ENCODE measurements at regions not wholly inside any gene's neighbourhood (a gene's known extent, or its start where the extent isn't known, plus 50 kb on each side); places are given as distances from the start of the nearest gene placed in this dataset.

DNA sequence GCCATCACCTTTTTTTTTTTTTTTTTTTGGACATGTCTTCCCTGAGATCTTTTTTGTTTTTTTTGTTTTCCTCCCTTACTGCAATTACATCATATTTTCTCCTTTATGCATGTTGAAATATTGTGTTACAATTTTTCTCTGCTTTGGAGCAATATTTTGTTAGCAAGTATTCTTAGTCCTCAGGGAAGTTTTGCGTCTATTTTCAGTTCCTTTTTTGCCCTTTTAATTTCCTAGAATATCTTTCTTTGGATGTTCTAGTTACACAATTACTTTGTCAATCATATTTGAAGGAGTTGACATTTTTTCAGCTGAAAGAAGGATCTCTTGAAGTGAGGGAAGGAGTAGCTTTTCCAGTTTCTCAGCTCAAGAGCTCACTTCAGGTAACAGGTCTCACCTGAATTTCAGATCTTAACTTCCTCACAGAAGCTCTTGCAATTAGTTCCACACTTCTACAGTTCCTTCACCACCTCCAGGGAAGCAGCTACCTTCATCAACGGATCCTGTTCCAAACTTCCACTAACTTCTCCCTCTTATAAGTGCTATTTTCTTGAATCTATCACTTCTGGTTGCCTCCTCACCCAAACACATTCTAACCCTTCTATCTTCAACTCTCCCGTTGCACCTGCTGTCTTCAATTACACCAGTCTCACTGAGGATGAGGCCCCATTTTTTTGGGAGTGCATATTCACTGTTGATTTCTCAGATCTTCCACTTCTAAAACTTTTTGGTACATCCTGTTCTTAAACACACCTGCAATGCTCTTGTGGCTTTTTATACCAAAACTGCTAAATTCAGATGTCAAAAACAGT lies 57.8 kb upstream of the CPOX start:
- H3K27me3 ChIP-seq (ENCODE audit: insufficient read depth, low read length): no peaks in the 10 kb centered on the region
- no peaks in the 10 kb centered on the region for H3K4me1 ChIP-seq (ENCODE audit: control insufficient read depth in 1 of 2, insufficient read depth in 2 of 2, low read length in 2 of 2)
- H3K18ac ChIP-seq (ENCODE audit: low read length): no peak overlapping the region
- H4K8ac ChIP-seq (ENCODE audit: low read depth, low read length): no peak overlapping the region
- no peak overlapping the region for H3K9ac ChIP-seq (ENCODE audit: low read length)
- no peak overlapping the region for H3K4me2 ChIP-seq (ENCODE audit: low read length)
- no peak overlapping the region for H2AFZ ChIP-seq (ENCODE audit: insufficient read depth, low read length, poor library complexity)
- H4K12ac ChIP-seq (ENCODE audit: low read depth, low read length): no peak overlapping the region
- no peaks in the 10 kb centered on the region for H3K36me3 ChIP-seq (ENCODE audit: control insufficient read depth in 1 of 2, insufficient read depth in 2 of 2, low read length in 2 of 2)
- H3K79me2 ChIP-seq (ENCODE audit: control insufficient read depth, insufficient read depth, low read length, poor library complexity): no peaks in the 10 kb centered on the region
- no peaks in the 10 kb centered on the region for H3K79me1 ChIP-seq (ENCODE audit: low read length)
- H3K4me3 ChIP-seq (ENCODE audit: low read depth, low read length): no peak overlapping the region
- 100% methylated on average over 1 of the region's 3 CpGs for WGBS (ENCODE audit: extremely low coverage, insufficient coverage, insufficient read length)
- H4K91ac ChIP-seq (ENCODE audit: low read depth, low read length): no peak overlapping the region
- no peak overlapping the region for H3K27ac ChIP-seq (ENCODE audit: low read depth, low read length)
- no peak overlapping the region for H3K4ac ChIP-seq (ENCODE audit: low read depth, low read length)
- H3K23ac ChIP-seq (ENCODE audit: low read length): no peak overlapping the region
- no peak overlapping the region for H2BK5ac ChIP-seq (ENCODE audit: low read depth, low read length, poor library complexity)
- H2BK12ac ChIP-seq (ENCODE audit: low read length): no peak overlapping the region
- H2BK120ac ChIP-seq (ENCODE audit: insufficient read depth, low read length, poor library complexity): no peak overlapping the region
- H2AK5ac ChIP-seq (ENCODE audit: low read length): no peak overlapping the region
- no peak overlapping the region for H3K14ac ChIP-seq (ENCODE audit: low read length)
- no peaks in the 10 kb centered on the region for H3K9me3 ChIP-seq (ENCODE audit: insufficient read depth, low read depth, low read length)
- DNase-seq: peak in 1 of 2 donors; percentile 30

GRCh38 chr3:98651780-98652077 lies 58.3 kb upstream of the CPOX start:
- no peak overlapping the region for H2AK5ac ChIP-seq (ENCODE audit: low read length)
- H3K4me2 ChIP-seq (ENCODE audit: low read length): no peak overlapping the region
- H3K4ac ChIP-seq (ENCODE audit: low read depth, low read length): no peak overlapping the region
- H3K27ac ChIP-seq (ENCODE audit: low read depth, low read length): no peak overlapping the region
- no peak overlapping the region for H4K91ac ChIP-seq (ENCODE audit: low read depth, low read length)
- no peak overlapping the region for H2BK5ac ChIP-seq (ENCODE audit: low read depth, low read length, poor library complexity)
- no peaks in the 10 kb centered on the region for H3K36me3 ChIP-seq (ENCODE audit: control insufficient read depth in 1 of 2, insufficient read depth in 2 of 2, low read length in 2 of 2)
- H2BK120ac ChIP-seq (ENCODE audit: insufficient read depth, low read length, poor library complexity): no peak overlapping the region
- no peak overlapping the region for H3K23ac ChIP-seq (ENCODE audit: low read length)
- H2AFZ ChIP-seq (ENCODE audit: insufficient read depth, low read length, poor library complexity): no peak overlapping the region
- no peak overlapping the region for H3K9ac ChIP-seq (ENCODE audit: low read length)
- H3K9me3 ChIP-seq (ENCODE audit: insufficient read depth, low read depth, low read length): no peaks in the 10 kb centered on the region
- DNase-seq: no peak
- no peaks in the 10 kb centered on the region for H3K27me3 ChIP-seq (ENCODE audit: insufficient read depth, low read length)
- H3K4me3 ChIP-seq (ENCODE audit: low read depth, low read length): no peak overlapping the region
- no peak overlapping the region for H3K18ac ChIP-seq (ENCODE audit: low read length)
- H2BK12ac ChIP-seq (ENCODE audit: low read length): no peak overlapping the region
- no peaks in the 10 kb centered on the region for H3K79me1 ChIP-seq (ENCODE audit: low read length)
- H4K8ac ChIP-seq (ENCODE audit: low read depth, low read length): no peak overlapping the region
- H3K4me1 ChIP-seq (ENCODE audit: control insufficient read depth in 1 of 2, insufficient read depth in 2 of 2, low read length in 2 of 2): no peaks in the 10 kb centered on the region
- no peak overlapping the region for H3K14ac ChIP-seq (ENCODE audit: low read length)
- H3K79me2 ChIP-seq (ENCODE audit: control insufficient read depth, insufficient read depth, low read length, poor library complexity): no peaks in the 10 kb centered on the region
- no peak overlapping the region for H4K12ac ChIP-seq (ENCODE audit: low read depth, low read length)

GRCh38 chr3:98655666-98656065 lies 62.3 kb upstream of the CPOX start:
- no peak overlapping the region for H3K23ac ChIP-seq (ENCODE audit: low read length)
- H4K91ac ChIP-seq (ENCODE audit: low read depth, low read length): no peak overlapping the region
- H3K27me3 ChIP-seq (ENCODE audit: insufficient read depth, low read length): no peaks in the 10 kb centered on the region
- H4K8ac ChIP-seq (ENCODE audit: low read depth, low read length): no peak overlapping the region
- H3K36me3 ChIP-seq (ENCODE audit: control insufficient read depth in 1 of 2, insufficient read depth in 2 of 2, low read length in 2 of 2): no peaks in the 10 kb centered on the region
- no peak overlapping the region for H3K9ac ChIP-seq (ENCODE audit: low read length)
- no peak overlapping the region for H4K12ac ChIP-seq (ENCODE audit: low read depth, low read length)
- H2AK5ac ChIP-seq (ENCODE audit: low read length): no peak overlapping the region
- no CpG with 5 or more reads among the region's 3 CpGs for WGBS (ENCODE audit: extremely low coverage, insufficient coverage, insufficient read length)
- H3K18ac ChIP-seq (ENCODE audit: low read length): no peak overlapping the region
- H3K27ac ChIP-seq (ENCODE audit: low read depth, low read length): no peak overlapping the region
- DNase-seq: peak in 1 of 2 donors; percentile 38
- no peaks in the 10 kb centered on the region for H3K79me2 ChIP-seq (ENCODE audit: control insufficient read depth, insufficient read depth, low read length, poor library complexity)
- no peaks in the 10 kb centered on the region for H3K79me1 ChIP-seq (ENCODE audit: low read length)
- H3K4me3 ChIP-seq (ENCODE audit: low read depth, low read length): no peak overlapping the region
- no peak overlapping the region for H2AFZ ChIP-seq (ENCODE audit: insufficient read depth, low read length, poor library complexity)
- no peak overlapping the region for H3K4me2 ChIP-seq (ENCODE audit: low read length)
- no peak overlapping the region for H3K4ac ChIP-seq (ENCODE audit: low read depth, low read length)
- H2BK12ac ChIP-seq (ENCODE audit: low read length): no peak overlapping the region
- H2BK5ac ChIP-seq (ENCODE audit: low read depth, low read length, poor library complexity): no peak overlapping the region
- H3K9me3 ChIP-seq (ENCODE audit: insufficient read depth, low read depth, low read length): no peaks in the 10 kb centered on the region
- no peak overlapping the region for H2BK120ac ChIP-seq (ENCODE audit: insufficient read depth, low read length, poor library complexity)
- H3K4me1 ChIP-seq (ENCODE audit: control insufficient read depth in 1 of 2, insufficient read depth in 2 of 2, low read length in 2 of 2): peaks cover 0 to 3% of the 10 kb centered on the region in 2 experiments
- no peak overlapping the region for H3K14ac ChIP-seq (ENCODE audit: low read length)

- Histone ChIP-seq H3K18ac (ENCODE audit: low read length) (no peak overlapping the region), H3K4me1 (ENCODE audit: control insufficient read depth in 1 of 2, insufficient read depth in 2 of 2, low read length in 2 of 2) (peaks cover 0 to 3% of the 10 kb centered on the region in 2 experiments), H2AFZ (ENCODE audit: insufficient read depth, low read length, poor library complexity) (no peak overlapping the region), H4K12ac (ENCODE audit: low read depth, low read length) (no peak overlapping the region), H2BK5ac (ENCODE audit: low read depth, low read length, poor library complexity) (no peak overlapping the region), H3K27ac (ENCODE audit: low read depth, low read length) (no peak overlapping the region), H3K4me3 (ENCODE audit: low read depth, low read length) (no peak overlapping the region), H2BK120ac (ENCODE audit: insufficient read depth, low read length, poor library complexity) (no peak overlapping the region), H3K4me2 (ENCODE audit: low read length) (peak overlapping the region; percentile 44), H3K4ac (ENCODE audit: low read depth, low read length) (no peak overlapping the region), H2AK5ac (ENCODE audit: low read length) (no peak overlapping the region), H3K36me3 (ENCODE audit: control insufficient read depth in 1 of 2, insufficient read depth in 2 of 2, low read length in 2 of 2) (no peaks in the 10 kb centered on the region), H3K79me1 (ENCODE audit: low read length) (no peaks in the 10 kb centered on the region), H3K9ac (ENCODE audit: low read length) (no peak overlapping the region), H3K27me3 (ENCODE audit: insufficient read depth, low read length) (no peaks in the 10 kb centered on the region), H3K14ac (ENCODE audit: low read length) (no peak overlapping the region), H3K79me2 (ENCODE audit: control insufficient read depth, insufficient read depth, low read length, poor library complexity) (no peaks in the 10 kb centered on the region), H2BK12ac (ENCODE audit: low read length) (no peak overlapping the region), H4K8ac (ENCODE audit: low read depth, low read length) (no peak overlapping the region), H3K23ac (ENCODE audit: low read length) (no peak overlapping the region), H4K91ac (ENCODE audit: low read depth, low read length) (no peak overlapping the region), H3K9me3 (ENCODE audit: insufficient read depth, low read depth, low read length) (no peaks in the 10 kb centered on the region)
- WGBS (ENCODE audit: extremely low coverage, insufficient coverage, insufficient read length): no CpG with 5 or more reads among the region's 25 CpGs
- peak; percentile 67 to 83 for DNase-seq
These were observed 64.0 kb upstream of the CPOX start for GRCh38 chr3:98657457-98657856.
